ENCODE measurements at regions not wholly inside any gene's neighbourhood (a gene's known extent, or its start where the extent isn't known, plus 50 kb on each side); places are given as distances from the start of the nearest gene placed in this dataset.

- DNase-seq (ENCODE audit: insufficient read length, low spot score) (no peak), FAIRE-seq (no peak)
- TF ChIP-seq PAX5 (IDR thresholded peaks at IDR 0.05; ENCODE audit: insufficient read depth, low read length, severe bottlenecking) (no peak), POLR2AphosphoS5 (IDR thresholded peaks at IDR 0.05; ENCODE audit: low read depth, low read length) (no peak), SPI1 (IDR thresholded peaks at IDR 0.05; ENCODE audit: low read depth, low read length) (no peak), POLR2A (IDR thresholded peaks at IDR 0.05; ENCODE audit: low read depth, low read length) (no peak), TAF1 (IDR thresholded peaks at IDR 0.05; ENCODE audit: low read depth, low read length) (no peak), POU2F2 (IDR thresholded peaks at IDR 0.05; ENCODE audit: low read depth, low read length) (no peak)
Measured at GRCh38 chr16:72324578-72324977, 152.6 kb upstream of the PMFBP1 start.

GRCh38 chr16:72317446-72317845 lies 145.5 kb upstream of the PMFBP1 start:
- DNase-seq (ENCODE audit: insufficient read length, low spot score): no peak
- no peak for FAIRE-seq
- TF ChIP-seq SPI1 (IDR thresholded peaks at IDR 0.05; ENCODE audit: low read depth, low read length) (no peak), POU2F2 (IDR thresholded peaks at IDR 0.05; ENCODE audit: low read depth, low read length) (no peak)

- DNase-seq (ENCODE audit: insufficient read length, low spot score) (no peak), FAIRE-seq (no peak)
- TF ChIP-seq POLR2A (IDR thresholded peaks at IDR 0.05; ENCODE audit: low read depth, low read length): no peak
- no peak for TF ChIP-seq PAX5 (IDR thresholded peaks at IDR 0.05; ENCODE audit: insufficient read depth, low read length, severe bottlenecking)
- TF ChIP-seq TAF1 (IDR thresholded peaks at IDR 0.05; ENCODE audit: low read depth, low read length): no peak
- no peak for TF ChIP-seq SPI1 (IDR thresholded peaks at IDR 0.05; ENCODE audit: low read depth, low read length)
- no peak for TF ChIP-seq POU2F2 (IDR thresholded peaks at IDR 0.05; ENCODE audit: low read depth, low read length)
- no peak for TF ChIP-seq POLR2AphosphoS5 (IDR thresholded peaks at IDR 0.05; ENCODE audit: low read depth, low read length)
Measured at GRCh38 chr16:72313903-72314302, 141.9 kb upstream of the PMFBP1 start.

GRCh38 chr16:72312828-72313227 lies 140.9 kb upstream of the PMFBP1 start:
- no peak for TF ChIP-seq SPI1 (IDR thresholded peaks at IDR 0.05; ENCODE audit: low read depth, low read length)
- TF ChIP-seq PAX5 (IDR thresholded peaks at IDR 0.05; ENCODE audit: insufficient read depth, low read length, severe bottlenecking): no peak
- no peak for TF ChIP-seq POLR2AphosphoS5 (IDR thresholded peaks at IDR 0.05; ENCODE audit: low read depth, low read length)
- TF ChIP-seq POU2F2 (IDR thresholded peaks at IDR 0.05; ENCODE audit: low read depth, low read length): no peak
- no peak for TF ChIP-seq TAF1 (IDR thresholded peaks at IDR 0.05; ENCODE audit: low read depth, low read length)
- no peak for TF ChIP-seq POLR2A (IDR thresholded peaks at IDR 0.05; ENCODE audit: low read depth, low read length)
- FAIRE-seq (no peak), DNase-seq (ENCODE audit: insufficient read length, low spot score) (no peak)

- TF ChIP-seq TAF1 (IDR thresholded peaks at IDR 0.05; ENCODE audit: low read depth, low read length) (no peak), PAX5 (IDR thresholded peaks at IDR 0.05; ENCODE audit: insufficient read depth, low read length, severe bottlenecking) (no peak), SPI1 (IDR thresholded peaks at IDR 0.05; ENCODE audit: low read depth, low read length) (no peak), POLR2AphosphoS5 (IDR thresholded peaks at IDR 0.05; ENCODE audit: low read depth, low read length) (no peak), POLR2A (IDR thresholded peaks at IDR 0.05; ENCODE audit: low read depth, low read length) (no peak), POU2F2 (IDR thresholded peaks at IDR 0.05; ENCODE audit: low read depth, low read length) (no peak)
- DNase-seq (ENCODE audit: insufficient read length, low spot score) (no peak), FAIRE-seq (no peak)
Measured at GRCh38 chr16:72311426-72311825, 139.5 kb upstream of the PMFBP1 start.

GRCh38 chr16:72309001-72309400 lies 137.0 kb upstream of the PMFBP1 start:
- no peak for DNase-seq (ENCODE audit: insufficient read length, low spot score)
- FAIRE-seq: no peak
- TF ChIP-seq POU2F2 (IDR thresholded peaks at IDR 0.05; ENCODE audit: low read depth, low read length) (no peak), POLR2AphosphoS5 (IDR thresholded peaks at IDR 0.05; ENCODE audit: low read depth, low read length) (no peak), TAF1 (IDR thresholded peaks at IDR 0.05; ENCODE audit: low read depth, low read length) (no peak), PAX5 (IDR thresholded peaks at IDR 0.05; ENCODE audit: insufficient read depth, low read length, severe bottlenecking) (no peak), POLR2A (IDR thresholded peaks at IDR 0.05; ENCODE audit: low read depth, low read length) (no peak)

GRCh38 chr16:72308396-72308795 lies 136.4 kb upstream of the PMFBP1 start:
- DNase-seq (ENCODE audit: insufficient read length, low spot score): no peak
- FAIRE-seq: no peak
- TF ChIP-seq TAF1 (IDR thresholded peaks at IDR 0.05; ENCODE audit: low read depth, low read length): no peak
- TF ChIP-seq POLR2AphosphoS5 (IDR thresholded peaks at IDR 0.05; ENCODE audit: low read depth, low read length): no peak
- no peak for TF ChIP-seq PAX5 (IDR thresholded peaks at IDR 0.05; ENCODE audit: insufficient read depth, low read length, severe bottlenecking)
- no peak for TF ChIP-seq POLR2A (IDR thresholded peaks at IDR 0.05; ENCODE audit: low read depth, low read length)
- TF ChIP-seq POU2F2 (IDR thresholded peaks at IDR 0.05; ENCODE audit: low read depth, low read length): no peak
- TF ChIP-seq SPI1 (IDR thresholded peaks at IDR 0.05; ENCODE audit: low read depth, low read length): no peak

GRCh38 chr16:72302332-72302731 lies 130.4 kb upstream of the PMFBP1 start:
- no peak for DNase-seq (ENCODE audit: insufficient read length, low spot score)
- FAIRE-seq: no peak

GRCh38 chr16:72301523-72302236 lies 129.7 kb upstream of the PMFBP1 start:
- FAIRE-seq: no peak
- TF ChIP-seq SPI1 (IDR thresholded peaks at IDR 0.05; ENCODE audit: low read depth, low read length): no peak
- no peak for TF ChIP-seq PAX5 (IDR thresholded peaks at IDR 0.05; ENCODE audit: insufficient read depth, low read length, severe bottlenecking)
- no peak for TF ChIP-seq POLR2A (IDR thresholded peaks at IDR 0.05; ENCODE audit: low read depth, low read length)
- no peak for TF ChIP-seq TAF1 (IDR thresholded peaks at IDR 0.05; ENCODE audit: low read depth, low read length)
- TF ChIP-seq POLR2AphosphoS5 (IDR thresholded peaks at IDR 0.05; ENCODE audit: low read depth, low read length): no peak
- no peak for TF ChIP-seq POU2F2 (IDR thresholded peaks at IDR 0.05; ENCODE audit: low read depth, low read length)
- no peak for DNase-seq (ENCODE audit: insufficient read length, low spot score)

More at GRCh38 chr16:72302332-72302731, 130.4 kb upstream of the PMFBP1 start:
- TF ChIP-seq POLR2AphosphoS5 (IDR thresholded peaks at IDR 0.05; ENCODE audit: low read depth, low read length): no peak
- no peak for TF ChIP-seq SPI1 (IDR thresholded peaks at IDR 0.05; ENCODE audit: low read depth, low read length)
- TF ChIP-seq TAF1 (IDR thresholded peaks at IDR 0.05; ENCODE audit: low read depth, low read length): no peak
- TF ChIP-seq POLR2A (IDR thresholded peaks at IDR 0.05; ENCODE audit: low read depth, low read length): no peak
- TF ChIP-seq POU2F2 (IDR thresholded peaks at IDR 0.05; ENCODE audit: low read depth, low read length): no peak
- no peak for TF ChIP-seq PAX5 (IDR thresholded peaks at IDR 0.05; ENCODE audit: insufficient read depth, low read length, severe bottlenecking)

- DNase-seq (ENCODE audit: insufficient read length, low spot score) (no peak), FAIRE-seq (no peak)
- no peak for TF ChIP-seq PAX5 (IDR thresholded peaks at IDR 0.05; ENCODE audit: insufficient read depth, low read length, severe bottlenecking)
- TF ChIP-seq TAF1 (IDR thresholded peaks at IDR 0.05; ENCODE audit: low read depth, low read length): no peak
- TF ChIP-seq POLR2AphosphoS5 (IDR thresholded peaks at IDR 0.05; ENCODE audit: low read depth, low read length): no peak
- TF ChIP-seq SPI1 (IDR thresholded peaks at IDR 0.05; ENCODE audit: low read depth, low read length): no peak
- no peak for TF ChIP-seq POU2F2 (IDR thresholded peaks at IDR 0.05; ENCODE audit: low read depth, low read length)
- no peak for TF ChIP-seq POLR2A (IDR thresholded peaks at IDR 0.05; ENCODE audit: low read depth, low read length)
Measured at GRCh38 chr16:72300892-72301291, 128.9 kb upstream of the PMFBP1 start.

All from GM12891 (cell line).